ENCODE measurements at regions not wholly inside any gene's neighbourhood (a gene's known extent, or its start where the extent isn't known, plus 50 kb on each side); places are given as distances from the start of the nearest gene placed in this dataset.

GRCh38 chrY:15905557-15905956 lies 1381.2 kb downstream of the NLGN4Y start:
- H3K9me3 ChIP-seq = no peaks in the 10 kb centered on the region
- H3K27ac ChIP-seq = no peak overlapping the region
- ChIA-PET POLR2A (no interaction called here), CTCF (no interaction called here)
- no peak overlapping the region for H3K4me3 ChIP-seq
- no peak for ATAC-seq
- no peak overlapping the region for H3K4me2 ChIP-seq
- DNase-seq (ENCODE audit: low read depth in 1 of 2, low spot score in 1 of 2) = no peak
- FAIRE-seq = no peak
- no peaks in the 10 kb centered on the region for H3K4me1 ChIP-seq
- no peak for TF ChIP-seq CBX8 (IDR thresholded peaks at IDR 0.05)
- no peak for TF ChIP-seq NFE2L2 (conservative IDR thresholded peaks at IDR 0.05; ENCODE audit: low read length)
- no peak for TF ChIP-seq EHF (CRISPR knock-in tag; IDR thresholded peaks at IDR 0.05)
- no peak for TF ChIP-seq KDM1A (IDR thresholded peaks at IDR 0.05; ENCODE audit: low read depth)
- no peak for TF ChIP-seq SMC3 (IDR thresholded peaks at IDR 0.05)
- no peak for TF ChIP-seq HOXB13 (CRISPR knock-in tag; IDR thresholded peaks at IDR 0.05; ENCODE audit: low read depth)
- no peak for TF ChIP-seq HDAC2 (IDR thresholded peaks at IDR 0.05)
- no peak for TF ChIP-seq HOXA7 (CRISPR knock-in tag; IDR thresholded peaks at IDR 0.05)
- TF ChIP-seq TFCP2L1 (CRISPR knock-in tag; IDR thresholded peaks at IDR 0.05) = no peak
- TF ChIP-seq FOXS1 (CRISPR knock-in tag; IDR thresholded peaks at IDR 0.05) = no peak
- 7% methylated on average over 2 of the region's 2 CpGs for whole genome bisulfite sequencing (ENCODE audit: missing lambda C conversion rate)

DNA sequence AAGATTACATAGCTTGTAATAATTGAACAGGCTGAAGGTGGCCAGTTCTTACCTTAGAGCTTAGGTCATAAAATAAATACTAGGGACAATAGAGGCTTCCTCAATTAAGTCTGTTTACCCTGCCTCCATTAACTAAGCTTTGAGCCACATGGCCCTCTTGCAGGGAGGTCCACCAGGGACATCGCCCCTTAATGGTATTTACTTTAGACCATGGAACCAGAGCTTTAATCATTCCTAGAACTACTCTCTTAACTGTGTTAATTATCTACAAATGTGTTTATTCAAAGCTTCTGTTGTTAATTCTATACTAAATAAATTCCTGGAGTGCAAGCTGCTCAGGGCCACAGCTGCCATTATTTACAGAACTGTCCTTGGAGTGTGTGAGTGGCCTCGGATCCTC lies 1402.2 kb downstream of the NLGN4Y start:
- ATAC-seq (no peak), DNase-seq (ENCODE audit: low read depth in 1 of 2, low spot score in 1 of 2) (no peak), FAIRE-seq (no peak)
- Histone ChIP-seq H3K4me2 (no peak overlapping the region), H3K9me3 (no peaks in the 10 kb centered on the region), H3K27ac (no peak overlapping the region), H3K4me3 (no peak overlapping the region), H3K4me1 (no peaks in the 10 kb centered on the region)
- POLR2A ChIA-PET = no interaction called here
- CTCF ChIA-PET = no interaction called here
- TF ChIP-seq PHF8 (IDR thresholded peaks at IDR 0.05; ENCODE audit: borderline replicate concordance, low read depth) (no peak), POLR2AphosphoS2 (conservative IDR thresholded peaks at IDR 0.05; ENCODE audit: low read length) (no peak), CEBPB (IDR thresholded peaks at IDR 0.05) (no peak), KDM5A (IDR thresholded peaks at IDR 0.05) (no peak)
- TF ChIP-seq, protein P1, sequence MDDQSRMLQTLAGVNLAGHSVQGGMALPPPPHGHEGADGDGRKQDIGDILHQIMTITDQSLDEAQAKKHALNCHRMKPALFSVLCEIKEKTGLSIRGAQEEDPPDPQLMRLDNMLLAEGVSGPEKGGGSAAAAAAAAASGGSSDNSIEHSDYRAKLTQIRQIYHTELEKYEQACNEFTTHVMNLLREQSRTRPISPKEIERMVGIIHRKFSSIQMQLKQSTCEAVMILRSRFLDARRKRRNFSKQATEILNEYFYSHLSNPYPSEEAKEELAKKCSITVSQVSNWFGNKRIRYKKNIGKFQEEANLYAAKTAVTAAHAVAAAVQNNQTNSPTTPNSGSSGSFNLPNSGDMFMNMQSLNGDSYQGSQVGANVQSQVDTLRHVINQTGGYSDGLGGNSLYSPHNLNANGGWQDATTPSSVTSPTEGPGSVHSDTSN (IDR thresholded peaks at IDR 0.05) = no peak
- WGBS (ENCODE audit: missing lambda C conversion rate) = 25% methylated on average over 2 of the region's 2 CpGs

DNA sequence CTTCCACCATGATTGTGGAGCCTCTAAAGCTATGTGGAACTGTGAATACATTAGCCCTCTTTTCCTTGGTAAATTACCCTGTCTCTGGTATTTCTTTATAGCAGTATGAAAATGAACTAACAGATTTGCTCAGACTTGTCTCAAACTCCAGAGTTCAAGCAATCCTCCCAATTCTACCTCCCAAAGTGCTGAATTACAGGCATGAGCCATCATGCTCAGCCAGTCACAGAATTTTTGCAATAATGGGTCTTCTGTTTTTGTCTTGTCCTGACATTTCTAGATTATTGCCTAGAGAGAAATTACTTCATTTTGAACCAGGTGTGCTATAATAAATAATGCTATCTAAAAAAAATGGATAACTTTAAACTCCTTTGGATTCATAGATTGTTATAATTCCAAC lies 1414.5 kb downstream of the NLGN4Y start:
- Histone ChIP-seq H3K4me3 (no peak overlapping the region), H3K4me1 (no peaks in the 10 kb centered on the region), H3K9me3 (no peaks in the 10 kb centered on the region), H3K27ac (no peak overlapping the region), H3K4me2 (no peak overlapping the region)
- ChIA-PET POLR2A (no interaction called here), CTCF (no interaction called here)
- no peak for TF ChIP-seq KDM1A (IDR thresholded peaks at IDR 0.05; ENCODE audit: low read depth)
- TF ChIP-seq MAZ (IDR thresholded peaks at IDR 0.05; ENCODE audit: borderline replicate concordance, low read depth, low read length) = no peak
- TF ChIP-seq BHLHE40 (IDR thresholded peaks at IDR 0.05; ENCODE audit: low read depth, low read length) = no peak
- no peak for TF ChIP-seq ZC3H11A (IDR thresholded peaks at IDR 0.05)
- no peak for TF ChIP-seq EHMT2 (IDR thresholded peaks at IDR 0.05; ENCODE audit: low read depth)
- no peak for TF ChIP-seq ZNF302 (CRISPR knock-in tag; IDR thresholded peaks at IDR 0.05)
- no peak for TF ChIP-seq SREBF2 (IDR thresholded peaks at IDR 0.05)
- no peak for TF ChIP-seq POLR2AphosphoS2 (conservative IDR thresholded peaks at IDR 0.05; ENCODE audit: low read length)
- no peak for TF ChIP-seq RARB (CRISPR knock-in tag; IDR thresholded peaks at IDR 0.05)
- TF ChIP-seq FOSL2 (IDR thresholded peaks at IDR 0.05) = no peak
- no peak for TF ChIP-seq FOSL2 (CRISPR knock-in tag; IDR thresholded peaks at IDR 0.05)
- no peak for TF ChIP-seq RFX5 (IDR thresholded peaks at IDR 0.05)
- no peak for TF ChIP-seq PHF8 (IDR thresholded peaks at IDR 0.05; ENCODE audit: borderline replicate concordance, low read depth)
- TF ChIP-seq HDAC2 (IDR thresholded peaks at IDR 0.05) = no peak
- TF ChIP-seq HOXA7 (CRISPR knock-in tag; IDR thresholded peaks at IDR 0.05) = no peak
- no peak for TF ChIP-seq CBX8 (IDR thresholded peaks at IDR 0.05)
- TF ChIP-seq POLR2A (IDR thresholded peaks at IDR 0.05; ENCODE audit: low read length) = no peak
- TF ChIP-seq, protein P2, sequence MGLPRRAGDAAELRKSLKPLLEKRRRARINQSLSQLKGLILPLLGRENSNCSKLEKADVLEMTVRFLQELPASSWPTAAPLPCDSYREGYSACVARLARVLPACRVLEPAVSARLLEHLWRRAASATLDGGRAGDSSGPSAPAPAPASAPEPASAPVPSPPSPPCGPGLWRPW (IDR thresholded peaks at IDR 0.05) = no peak
- TF ChIP-seq FOXS1 (CRISPR knock-in tag; IDR thresholded peaks at IDR 0.05) = no peak
- TF ChIP-seq EHF (CRISPR knock-in tag; IDR thresholded peaks at IDR 0.05) = no peak
- ATAC-seq (no peak), DNase-seq (ENCODE audit: low read depth in 1 of 2, low spot score in 1 of 2) (no peak), FAIRE-seq (no peak)
